GM23248 (cell line): ENCODE measurements at regions not wholly inside any gene's neighbourhood (a gene's known extent, or its start where the extent isn't known, plus 50 kb on each side); places are given as distances from the start of the nearest gene placed in this dataset.

Experiments used
- EZH2 ChIP-seq: fragments of 200-600 bp; sonication (generic); IDR thresholded peaks from 2 replicates; pipeline ENCODE4 v1.6.1; 2018; ENCODE audit warnings: antibody characterized with exemption, mild to moderate bottlenecking; ENCODE audit not compliant: insufficient read depth, poor library complexity, severe bottlenecking
- EZH2phosphoT487 ChIP-seq: fragments of 200-600 bp; sonication (generic); IDR thresholded peaks from 2 replicates; pipeline ENCODE4 v1.6.1; 2018; ENCODE audit warnings: antibody characterized with exemption, moderate library complexity, mild to moderate bottlenecking, low read depth; ENCODE audit not compliant: insufficient read depth

DNA sequence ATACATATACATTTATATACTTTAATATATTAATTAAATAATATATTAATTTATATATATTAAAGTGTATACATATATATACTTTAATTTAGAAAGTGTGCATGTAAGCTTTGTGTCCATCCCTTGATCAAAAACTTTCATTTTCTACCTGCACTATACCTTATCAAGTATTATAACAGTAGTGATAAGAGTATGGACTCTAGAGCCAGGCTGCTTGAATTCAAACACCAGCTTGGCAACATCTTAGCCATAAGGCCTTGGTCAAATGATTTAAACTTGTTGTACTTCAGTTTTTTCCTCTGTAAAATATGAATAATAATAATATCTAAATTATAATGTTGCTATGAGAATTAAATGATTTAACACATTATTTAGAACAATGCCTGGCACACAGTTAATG, 327.6 kb upstream of the NECTIN3 start:
- no peak for TF ChIP-seq EZH2
- TF ChIP-seq EZH2phosphoT487: no peak
